Liver (tissue), 3 donors: ENCODE measurements at regions not wholly inside any gene's neighbourhood (a gene's known extent, or its start where the extent isn't known, plus 50 kb on each side); places are given as distances from the start of the nearest gene placed in this dataset.

Experiments used
- ATF3 ChIP-seq: IDR thresholded peaks from 2 replicates; pipeline ENCODE4 v1.6.1; 2016; ENCODE audit warnings: antibody characterized with exemption
- CTCF ChIP-seq: fragments of 150-350 bp; IDR thresholded peaks from 2 replicates; pipeline ENCODE4 v1.5.1; 2017; ENCODE audit warnings: improper control_type of control experiment, low read depth, low read length; ENCODE audit not compliant: missing input control
- EGR1 ChIP-seq, 2 donors: IDR thresholded peaks; 2 replicates each; pipeline ENCODE4 v1.6.1; 2016 to 2018; ENCODE audit warnings: antibody characterized with exemption in 2 of 2, low read depth in 2 of 2
- GABPA ChIP-seq, 2 donors: IDR thresholded peaks in 1 of 2; conservative IDR thresholded peaks in 1 of 2; 2 replicates each; pipeline ENCODE4 v1.6.1; 2016; ENCODE audit warnings: antibody characterized with exemption in 2 of 2, mild to moderate bottlenecking in 1 of 2, moderate library complexity in 1 of 2
- MAX ChIP-seq: IDR thresholded peaks from 2 replicates; pipeline ENCODE4 v1.6.1; 2016; ENCODE audit warnings: antibody characterized with exemption
- RAD21 ChIP-seq, 2 donors: IDR thresholded peaks; 2 replicates each; pipeline ENCODE4 v1.6.1; 2016; ENCODE audit warnings: antibody characterized with exemption in 2 of 2, mild to moderate bottlenecking in 2 of 2
- REST ChIP-seq: IDR thresholded peaks from 2 replicates; pipeline ENCODE4 v1.6.1; 2016; ENCODE audit warnings: antibody characterized with exemption, mild to moderate bottlenecking
- RXRA ChIP-seq, 2 donors: IDR thresholded peaks; 2 replicates each; pipeline ENCODE4 v1.6.1; 2017 to 2018; ENCODE audit warnings: antibody characterized with exemption in 2 of 2, mild to moderate bottlenecking in 1 of 2
- SP1 ChIP-seq: IDR thresholded peaks from 2 replicates; pipeline ENCODE4 v1.6.1; 2018; ENCODE audit warnings: antibody characterized with exemption, mild to moderate bottlenecking
- TAF1 ChIP-seq: conservative IDR thresholded peaks from 2 replicates; pipeline ENCODE4 v1.6.1; 2016; ENCODE audit warnings: antibody characterized with exemption, mild to moderate bottlenecking
- YY1 ChIP-seq: IDR thresholded peaks from 2 replicates; pipeline ENCODE4 v1.6.1; 2016; ENCODE audit warnings: antibody characterized with exemption, mild to moderate bottlenecking
- ZBTB33 ChIP-seq: IDR thresholded peaks from 2 replicates; pipeline ENCODE4 v1.6.1; 2016; ENCODE audit warnings: antibody characterized with exemption
- donor health status: healthy.
- donor health status: healthy.

GRCh38 chr2:12074126-12074844 is 327.9 kb downstream of the LPIN1 start:
- TF ChIP-seq MAX (no peak), CTCF (no peak), RAD21 (IDR thresholded peaks at IDR 0.05) (no peak), ATF3 (no peak), TAF1 (no peak), ZBTB33 (no peak), GABPA (IDR thresholded peaks at IDR 0.05 in 1 of 2, conservative IDR thresholded peaks at IDR 0.05 in 1 of 2) (no peak), EGR1 (IDR thresholded peaks at IDR 0.05; ENCODE audit: low read depth in 2 of 2) (no peak), REST (no peak), YY1 (no peak), RXRA (IDR thresholded peaks at IDR 0.05) (no peak), SP1 (no peak)
